Naive thymus-derived CD8-positive, alpha-beta T cell (primary cell): ENCODE measurements at regions not wholly inside any gene's neighbourhood (a gene's known extent, or its start where the extent isn't known, plus 50 kb on each side); places are given as distances from the start of the nearest gene placed in this dataset.

Experiments
- ATAC-seq, 2 donors: fragments of 150-1000 bp; cut with Tn5 transposase in 1 of 2; sonication (Bioruptor Pico), chemical (Tn5 transposase) in 1 of 2; 1 replicate in 1 of 2; 2 replicates in 1 of 2; pipeline ENCODE4 v1.10.0; 2021; ENCODE audit warnings: mild to moderate bottlenecking in 2 of 2, moderate library complexity in 2 of 2
- POLR2A ChIA-PET: fragments of 350-600 bp; sonication (Branson Sonifier 250); formaldehyde crosslinking; loops from one replicate; lab custom pipeline; 2021; ENCODE audit warnings: antibody characterized with exemption; lab: Charles Lee
- DNase-seq, 10 donors: peaks; one replicate each; pipeline versions ENCODE4 v3.0.0 to v3.0.0-alpha.2; 2020 to 2022
- H3K27ac Mint-ChIP-seq, 10 donors: one replicate each; pipeline ENCODE4 v1.8.0; 2020 to 2022; ENCODE audit warnings: mild to moderate bottlenecking in 10 of 10, mixed read lengths in 10 of 10, moderate library complexity in 4 of 10, inconsistent platforms in 1 of 10
- H3K27me3 Mint-ChIP-seq, 5 donors: one replicate each; pipeline ENCODE4 v1.8.0; 2021 to 2022; ENCODE audit warnings: mixed read lengths in 5 of 5
- H3K36me3 Mint-ChIP-seq, 3 donors: one replicate each; pipeline ENCODE4 v1.8.0; 2020 to 2022; ENCODE audit warnings: mixed read lengths in 3 of 3, mild to moderate bottlenecking in 2 of 3, inconsistent platforms in 1 of 3
- H3K4me1 Mint-ChIP-seq, 4 donors: one replicate each; pipeline ENCODE4 v1.8.0; 2021 to 2022; ENCODE audit warnings: mixed read lengths in 4 of 4
- H3K4me3 Mint-ChIP-seq, 10 donors: one replicate each; pipeline ENCODE4 v1.8.0; 2020 to 2022; ENCODE audit warnings: mild to moderate bottlenecking in 10 of 10, mixed read lengths in 10 of 10, moderate library complexity in 6 of 10, inconsistent platforms in 1 of 10
- H3K9me3 Mint-ChIP-seq, 9 donors: one replicate each; pipeline ENCODE4 v1.8.0; 2020 to 2022; ENCODE audit warnings: mixed read lengths in 9 of 9, mild to moderate bottlenecking in 3 of 9, inconsistent platforms in 1 of 9, moderate library complexity in 1 of 9

GRCh38 chrX:111005166-111005565 lies 90.8 kb upstream of the PAK3 start:
- ATAC-seq, result no peak
- POLR2A ChIA-PET, result no interaction called here
- H3K36me3 Mint-ChIP-seq, result no peaks in the 10 kb centered on the region
- H3K4me3 Mint-ChIP-seq, result no peak overlapping the region
- DNase-seq, result no peak
- no peak overlapping the region for H3K27ac Mint-ChIP-seq
- H3K9me3 Mint-ChIP-seq, result no peaks in the 10 kb centered on the region
- H3K27me3 Mint-ChIP-seq, result peaks cover 0 to 7% (median 4%) of the 10 kb centered on the region in 5 donors
- H3K4me1 Mint-ChIP-seq, result no peaks in the 10 kb centered on the region

GRCh38 chrX:111003118-111003517 lies 92.9 kb upstream of the PAK3 start:
- ATAC-seq (no peak), DNase-seq (no peak)
- no peaks in the 10 kb centered on the region for H3K4me1 Mint-ChIP-seq
- no peaks in the 10 kb centered on the region for H3K9me3 Mint-ChIP-seq
- POLR2A ChIA-PET, result no interaction called here
- H3K27me3 Mint-ChIP-seq, result peaks cover 2 to 11% (median 5%) of the 10 kb centered on the region in 5 donors
- H3K27ac Mint-ChIP-seq, result no peak overlapping the region
- H3K4me3 Mint-ChIP-seq, result no peak overlapping the region
- no peaks in the 10 kb centered on the region for H3K36me3 Mint-ChIP-seq

- POLR2A ChIA-PET, result no interaction called here
- Mint-ChIP-seq H3K27me3 (peaks cover 4 to 23% (median 11%) of the 10 kb centered on the region in 5 donors), H3K27ac (no peak overlapping the region), H3K9me3 (no peaks in the 10 kb centered on the region), H3K4me1 (no peaks in the 10 kb centered on the region), H3K36me3 (no peaks in the 10 kb centered on the region), H3K4me3 (no peak overlapping the region)
- ATAC-seq (no peak), DNase-seq (peak in 1 of 10 donors; percentile 4)
Observed at GRCh38 chrX:110992611-110993010, 103.4 kb upstream of the PAK3 start.

GRCh38 chrX:110989869-110990268 lies 106.1 kb upstream of the PAK3 start:
- DNase-seq, result no peak
- Mint-ChIP-seq H3K4me1 (no peaks in the 10 kb centered on the region), H3K4me3 (no peak overlapping the region), H3K27me3 (peaks cover 5 to 20% (median 11%) of the 10 kb centered on the region in 5 donors), H3K9me3 (no peaks in the 10 kb centered on the region), H3K36me3 (no peaks in the 10 kb centered on the region), H3K27ac (no peak overlapping the region)
- ATAC-seq, result no peak
- POLR2A ChIA-PET, result no interaction called here

- no peak for ATAC-seq
- peaks cover 5 to 20% (median 11%) of the 10 kb centered on the region in 5 donors for H3K27me3 Mint-ChIP-seq
- H3K36me3 Mint-ChIP-seq, result no peaks in the 10 kb centered on the region
- H3K9me3 Mint-ChIP-seq, result no peaks in the 10 kb centered on the region
- no peak overlapping the region for H3K4me3 Mint-ChIP-seq
- no peaks in the 10 kb centered on the region for H3K4me1 Mint-ChIP-seq
- DNase-seq, result no peak
- POLR2A ChIA-PET, result no interaction called here
- no peak overlapping the region for H3K27ac Mint-ChIP-seq
Observed at GRCh38 chrX:110989447-110989846, 106.5 kb upstream of the PAK3 start.

- ATAC-seq, result no peak
- Mint-ChIP-seq H3K4me1 (no peaks in the 10 kb centered on the region), H3K9me3 (no peaks in the 10 kb centered on the region), H3K36me3 (no peaks in the 10 kb centered on the region), H3K27ac (no peak overlapping the region), H3K4me3 (no peak overlapping the region), H3K27me3 (peaks cover 5 to 20% (median 11%) of the 10 kb centered on the region in 5 donors)
- DNase-seq, result no peak
- POLR2A ChIA-PET, result no interaction called here
Observed at GRCh38 chrX:110987292-110987691, 108.7 kb upstream of the PAK3 start.

- DNase-seq (no peak), ATAC-seq (no peak)
- POLR2A ChIA-PET, result no interaction called here
- no peaks in the 10 kb centered on the region for H3K9me3 Mint-ChIP-seq
- no peak overlapping the region for H3K27ac Mint-ChIP-seq
- no peaks in the 10 kb centered on the region for H3K4me1 Mint-ChIP-seq
- H3K4me3 Mint-ChIP-seq, result no peak overlapping the region
- peaks cover 2 to 17% (median 9%) of the 10 kb centered on the region in 5 donors for H3K27me3 Mint-ChIP-seq
- H3K36me3 Mint-ChIP-seq, result no peaks in the 10 kb centered on the region
Observed at GRCh38 chrX:110985470-110985869, 110.5 kb upstream of the PAK3 start.

GRCh38 chrX:110983024-110983423 lies 113.0 kb upstream of the PAK3 start:
- ATAC-seq (no peak), DNase-seq (no peak)
- Mint-ChIP-seq H3K27me3 (peaks cover 2 to 10% (median 8%) of the 10 kb centered on the region in 5 donors), H3K4me3 (no peak overlapping the region), H3K4me1 (no peaks in the 10 kb centered on the region), H3K27ac (no peak overlapping the region), H3K9me3 (peaks cover 0 to under 1% (median 0%) of the 10 kb centered on the region in 9 donors), H3K36me3 (no peaks in the 10 kb centered on the region)
- POLR2A ChIA-PET, result no interaction called here

GRCh38 chrX:110966839-110967238 lies 129.2 kb upstream of the PAK3 start:
- POLR2A ChIA-PET, result no interaction called here
- H3K4me3 Mint-ChIP-seq, result no peak overlapping the region
- ATAC-seq (no peak), DNase-seq (no peak)
- no peaks in the 10 kb centered on the region for H3K4me1 Mint-ChIP-seq
- peaks cover 0 to 4% (median 0%) of the 10 kb centered on the region in 5 donors for H3K27me3 Mint-ChIP-seq
- H3K9me3 Mint-ChIP-seq, result peaks cover 0 to 4% (median 0%) of the 10 kb centered on the region in 9 donors
- no peaks in the 10 kb centered on the region for H3K36me3 Mint-ChIP-seq
- H3K27ac Mint-ChIP-seq, result no peak overlapping the region

- no peaks in the 10 kb centered on the region for H3K4me1 Mint-ChIP-seq
- peaks cover 0 to 2% (median 0%) of the 10 kb centered on the region in 5 donors for H3K27me3 Mint-ChIP-seq
- peaks cover 0 to 4% (median 0%) of the 10 kb centered on the region in 9 donors for H3K9me3 Mint-ChIP-seq
- H3K4me3 Mint-ChIP-seq, result no peak overlapping the region
- no peak overlapping the region for H3K27ac Mint-ChIP-seq
- no peak for ATAC-seq
- no peak for DNase-seq
- no peaks in the 10 kb centered on the region for H3K36me3 Mint-ChIP-seq
- POLR2A ChIA-PET, result no interaction called here
Observed at GRCh38 chrX:110966091-110966454, 129.9 kb upstream of the PAK3 start.

GRCh38 chrX:110965409-110966090 lies 130.4 kb upstream of the PAK3 start:
- Mint-ChIP-seq H3K27ac (no peak overlapping the region), H3K9me3 (peaks cover 0 to 4% (median 0%) of the 10 kb centered on the region in 9 donors), H3K4me3 (no peak overlapping the region), H3K4me1 (no peaks in the 10 kb centered on the region), H3K27me3 (no peaks in the 10 kb centered on the region), H3K36me3 (no peaks in the 10 kb centered on the region)
- POLR2A ChIA-PET, result no interaction called here
- DNase-seq (no peak), ATAC-seq (no peak)

- Mint-ChIP-seq H3K4me3 (no peak overlapping the region), H3K27ac (no peak overlapping the region), H3K9me3 (peaks cover 0 to 2% (median 0%) of the 10 kb centered on the region in 9 donors), H3K4me1 (no peaks in the 10 kb centered on the region), H3K27me3 (no peaks in the 10 kb centered on the region), H3K36me3 (no peaks in the 10 kb centered on the region)
- ATAC-seq (no peak), DNase-seq (no peak)
- POLR2A ChIA-PET, result no interaction called here
Observed at GRCh38 chrX:110964786-110965185, 131.2 kb upstream of the PAK3 start.

GRCh38 chrX:110962451-110962850 lies 133.5 kb upstream of the PAK3 start:
- no peaks in the 10 kb centered on the region for H3K4me1 Mint-ChIP-seq
- POLR2A ChIA-PET, result no interaction called here
- ATAC-seq (no peak), DNase-seq (no peak)
- no peak overlapping the region for H3K4me3 Mint-ChIP-seq
- no peak overlapping the region for H3K27ac Mint-ChIP-seq
- no peaks in the 10 kb centered on the region for H3K9me3 Mint-ChIP-seq
- peaks cover 0 to 8% (median 0%) of the 10 kb centered on the region in 5 donors for H3K27me3 Mint-ChIP-seq
- no peaks in the 10 kb centered on the region for H3K36me3 Mint-ChIP-seq

- ATAC-seq (no peak), DNase-seq (no peak)
- no peak overlapping the region for H3K27ac Mint-ChIP-seq
- H3K36me3 Mint-ChIP-seq, result no peaks in the 10 kb centered on the region
- no peaks in the 10 kb centered on the region for H3K4me1 Mint-ChIP-seq
- H3K27me3 Mint-ChIP-seq, result peaks cover 0 to 15% (median 0%) of the 10 kb centered on the region in 5 donors
- no peak overlapping the region for H3K4me3 Mint-ChIP-seq
- POLR2A ChIA-PET, result no interaction called here
- H3K9me3 Mint-ChIP-seq, result no peaks in the 10 kb centered on the region
Observed at GRCh38 chrX:110955706-110956105, 140.3 kb upstream of the PAK3 start.
